T47D (cell line): ENCODE measurements at regions not wholly inside any gene's neighbourhood (a gene's known extent, or its start where the extent isn't known, plus 50 kb on each side); places are given as distances from the start of the nearest gene placed in this dataset.
"Not testable (repeated sequence)": the region's sequence is repeated elsewhere in the genome, so short reads cannot be mapped to it uniquely, and the experiment has no call there.

Source experiments
- DNase-seq, 2 experiments: peaks; one replicate each; pipeline versions ENCODE4 v3.0.0 to v3.0.0-alpha.2; 2011 to 2012; ENCODE audit warnings: low read depth in 1 of 2, low spot score in 1 of 2
- JUND ChIP-seq: IDR thresholded peaks from 2 replicates; pipeline ENCODE4 v1.6.1; 2012; ENCODE audit warnings: low read depth
- in situ Hi-C: cut with HindIII; loops from 2 replicates; pipeline ENCODE4 v1.10.0; 2016; ENCODE audit warnings: low sequenced_read_pairs, low pct_unique_long_range_greater_than_20kb

DNA sequence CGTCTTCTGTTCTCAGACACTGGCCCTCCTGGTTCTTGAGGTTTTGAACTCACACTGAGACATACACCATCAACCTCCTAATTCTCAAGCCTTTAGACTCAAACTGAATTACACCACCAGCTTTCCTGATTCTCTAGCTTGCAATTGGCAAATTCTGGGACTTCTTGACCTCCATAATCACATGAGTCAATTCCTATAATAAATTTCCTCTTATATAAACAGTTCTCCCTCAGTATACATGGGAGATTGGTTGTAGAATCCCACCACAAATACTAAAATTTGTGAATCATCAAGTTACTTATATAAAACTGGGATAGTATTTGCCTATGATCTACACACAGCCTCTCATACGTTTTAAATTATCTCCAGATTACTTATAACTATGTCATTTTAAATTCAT, 162.2 kb downstream of the DIO2 start:
- in situ Hi-C loops: no loop called here
- no peak for DNase-seq
- no peak for TF ChIP-seq JUND

DNA sequence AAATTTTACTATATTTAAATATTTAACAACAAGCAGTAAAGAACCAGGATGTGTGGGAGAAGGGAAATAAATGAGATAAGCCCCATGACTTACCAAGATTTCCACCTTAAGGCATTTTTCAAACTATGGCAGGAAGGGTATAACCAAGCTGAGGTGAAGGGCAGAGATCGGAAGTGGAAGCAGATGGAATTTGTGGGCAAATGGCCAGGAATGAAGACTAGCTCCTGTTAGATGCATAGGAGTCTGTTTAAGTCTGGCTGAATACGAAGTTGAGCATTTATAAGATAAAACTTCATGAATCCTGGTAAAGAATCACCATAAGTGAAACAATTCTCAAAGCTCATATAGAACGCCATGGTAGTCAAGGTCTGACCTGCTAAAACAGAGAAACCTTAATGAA, 163.5 kb downstream of the DIO2 start:
- no peak for TF ChIP-seq JUND
- in situ Hi-C loops: no loop called here
- DNase-seq: peak in 1 of 2 experiments; percentile 18

DNA sequence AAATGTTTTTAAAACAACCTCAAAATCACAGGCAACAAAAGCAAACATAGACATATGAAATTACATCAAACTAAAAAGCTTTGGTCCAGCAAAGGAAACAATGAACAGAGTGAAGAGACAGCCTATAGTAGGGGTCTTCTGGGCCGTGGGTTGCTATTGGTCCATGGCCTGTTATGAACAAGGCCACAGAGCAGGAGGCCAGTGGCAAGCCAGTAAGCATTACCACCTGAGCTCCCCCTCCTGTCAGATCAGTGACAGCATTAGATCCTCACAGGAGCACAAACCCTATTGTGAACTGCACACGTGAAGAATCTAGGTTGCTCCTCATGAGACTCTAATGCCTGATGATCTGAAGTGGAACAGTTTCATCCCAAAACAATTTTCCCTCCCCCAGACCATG, 174.0 kb downstream of the DIO2 start:
- no peak for TF ChIP-seq JUND
- in situ Hi-C loops: no loop called here
- DNase-seq: peak in 1 of 2 experiments; percentile 13

DNA sequence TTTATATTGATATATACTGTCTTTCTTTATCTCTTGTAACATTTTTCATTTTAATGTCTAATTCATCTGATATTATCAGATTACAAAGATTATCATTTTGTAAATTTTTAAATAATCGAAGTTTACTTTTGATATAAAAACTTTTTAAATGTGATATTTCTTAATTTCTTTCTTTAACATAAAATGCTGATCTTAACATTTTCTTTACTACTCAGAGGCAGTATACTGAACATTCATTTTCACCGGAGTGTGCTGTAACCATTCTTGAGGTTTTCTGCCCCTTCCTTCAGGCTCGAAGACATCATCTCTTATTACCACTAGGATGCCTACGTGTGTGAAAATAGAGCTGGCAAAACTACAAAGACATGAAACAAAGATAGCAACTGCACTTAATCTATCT, 186.9 kb downstream of the DIO2 start:
- DNase-seq: no peak
- in situ Hi-C loops: no loop called here
- no peak for TF ChIP-seq JUND

DNA sequence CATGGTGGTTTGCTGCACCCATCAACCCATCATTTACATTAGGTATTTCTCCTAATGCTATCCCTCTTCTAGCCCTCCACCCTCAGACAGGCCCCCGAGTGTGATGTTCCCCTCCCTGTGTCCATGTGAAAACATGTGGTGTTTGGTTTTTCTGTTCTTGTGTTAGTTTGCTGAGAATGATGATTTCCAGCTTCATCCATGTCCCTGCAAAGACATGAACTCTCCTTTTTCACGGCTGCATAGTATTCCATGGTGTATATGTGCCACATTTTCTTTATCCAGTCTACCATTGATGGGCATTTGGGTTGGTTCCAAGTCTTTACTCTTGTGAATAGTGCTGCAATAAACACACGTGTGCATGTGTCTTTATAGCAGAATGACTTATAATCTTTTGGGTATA, 192.8 kb downstream of the DIO2 start:
- DNase-seq, in situ Hi-C loops: not testable (repeated sequence)

DNA sequence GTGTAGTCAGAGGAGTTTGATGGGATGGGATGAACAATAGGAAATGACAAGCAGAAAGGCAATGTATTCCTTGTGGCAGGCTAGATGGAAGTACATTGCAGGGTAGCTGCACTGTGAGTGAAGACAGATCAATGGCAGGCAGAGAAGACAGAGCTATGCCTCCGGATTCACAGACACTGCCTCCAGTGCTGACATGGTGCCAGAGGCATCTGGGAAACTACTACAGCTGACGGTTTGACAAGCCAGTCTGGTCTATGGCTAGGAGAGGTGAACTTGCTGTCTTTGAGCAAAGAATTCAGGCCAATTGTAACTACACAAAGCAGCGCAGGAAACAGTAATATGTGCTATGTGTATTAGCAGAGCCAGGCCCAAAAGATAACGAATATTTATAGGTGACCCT, 193.5 kb downstream of the DIO2 start:
- peak in 1 of 2 experiments; percentile 13 for DNase-seq
- no peak for TF ChIP-seq JUND
- in situ Hi-C loops: no loop called here

DNA sequence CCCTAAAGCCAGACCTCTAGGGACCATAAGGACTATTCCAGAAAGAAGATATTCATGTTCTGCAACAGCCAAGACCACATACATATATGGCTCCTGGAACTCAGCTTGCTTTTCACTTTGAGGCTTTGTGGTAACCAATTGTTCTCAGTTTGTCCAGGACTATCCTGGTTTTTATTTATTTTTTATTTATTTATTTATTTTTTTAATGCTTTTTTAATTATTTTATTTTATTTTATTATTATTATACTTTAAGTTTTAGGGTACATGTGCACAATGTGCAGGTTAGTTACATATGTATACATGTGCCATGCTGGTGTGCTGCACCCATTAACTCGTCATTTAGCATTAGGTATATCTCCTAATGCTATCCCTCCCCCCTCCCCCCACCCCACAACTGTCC, 201.1 kb downstream of the DIO2 start:
- DNase-seq, in situ Hi-C loops: not testable (repeated sequence)

DNA sequence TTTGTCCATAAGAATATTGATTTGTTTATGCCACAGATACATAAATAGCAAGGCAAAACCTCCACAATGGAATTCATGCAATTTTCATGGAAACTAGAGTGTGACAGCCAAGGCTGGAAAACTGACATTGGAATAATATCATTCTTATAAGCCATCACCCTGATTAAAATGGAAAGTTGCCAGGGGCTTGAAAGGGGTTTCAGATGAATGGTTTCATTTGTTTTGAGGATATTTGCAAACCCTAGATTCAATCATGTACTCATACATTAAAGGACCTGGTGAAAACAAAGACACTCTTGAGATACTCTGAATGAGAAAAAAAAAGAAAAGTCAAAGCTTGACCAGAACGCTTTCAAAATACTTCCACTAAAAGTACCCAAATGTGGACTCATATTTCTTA, 205.7 kb downstream of the DIO2 start:
- in situ Hi-C loops: no loop called here
- TF ChIP-seq JUND: no peak
- DNase-seq: no peak

DNA sequence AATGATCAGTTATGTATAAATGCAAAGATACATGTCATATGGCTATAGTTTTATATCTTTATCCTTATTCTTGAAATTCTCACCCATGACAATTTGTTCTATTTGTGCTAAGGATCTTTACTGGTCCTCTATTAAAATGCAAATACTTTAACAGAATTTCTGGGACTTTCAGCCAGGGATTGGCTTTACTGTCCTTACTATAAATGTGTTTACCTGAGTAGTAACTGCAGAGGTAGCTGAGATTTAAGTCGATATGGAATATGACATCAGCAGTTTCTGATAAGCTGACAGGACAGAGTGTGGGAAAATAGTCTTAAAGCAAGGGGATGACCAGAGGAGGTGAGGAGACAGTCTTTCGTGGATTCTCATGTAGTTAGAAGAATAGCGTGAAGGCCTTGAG, 206.4 kb downstream of the DIO2 start:
- no peak for DNase-seq
- in situ Hi-C loops: no loop called here

DNA sequence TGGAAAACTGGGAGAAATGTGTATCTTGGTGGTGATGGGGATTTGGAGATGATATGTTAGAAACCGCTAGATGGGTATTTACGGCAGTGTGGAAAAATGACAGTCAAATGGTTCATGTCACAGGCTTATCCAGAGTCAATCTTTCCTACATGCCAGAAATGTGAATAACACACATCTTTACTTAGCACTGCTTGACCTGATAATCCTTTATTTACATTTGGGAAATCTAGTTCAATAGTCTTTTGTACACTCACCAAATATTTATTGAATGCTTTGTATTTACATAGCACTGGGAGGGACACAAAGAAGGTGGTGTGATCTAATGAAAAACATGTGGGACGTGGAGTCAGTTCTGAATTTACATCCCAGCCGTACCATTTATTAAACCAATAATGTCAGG, 208.2 kb downstream of the DIO2 start:
- TF ChIP-seq JUND: no peak

More for the DNA sequence above, 206.4 kb downstream of the DIO2 start:
- TF ChIP-seq JUND: no peak

DNA sequence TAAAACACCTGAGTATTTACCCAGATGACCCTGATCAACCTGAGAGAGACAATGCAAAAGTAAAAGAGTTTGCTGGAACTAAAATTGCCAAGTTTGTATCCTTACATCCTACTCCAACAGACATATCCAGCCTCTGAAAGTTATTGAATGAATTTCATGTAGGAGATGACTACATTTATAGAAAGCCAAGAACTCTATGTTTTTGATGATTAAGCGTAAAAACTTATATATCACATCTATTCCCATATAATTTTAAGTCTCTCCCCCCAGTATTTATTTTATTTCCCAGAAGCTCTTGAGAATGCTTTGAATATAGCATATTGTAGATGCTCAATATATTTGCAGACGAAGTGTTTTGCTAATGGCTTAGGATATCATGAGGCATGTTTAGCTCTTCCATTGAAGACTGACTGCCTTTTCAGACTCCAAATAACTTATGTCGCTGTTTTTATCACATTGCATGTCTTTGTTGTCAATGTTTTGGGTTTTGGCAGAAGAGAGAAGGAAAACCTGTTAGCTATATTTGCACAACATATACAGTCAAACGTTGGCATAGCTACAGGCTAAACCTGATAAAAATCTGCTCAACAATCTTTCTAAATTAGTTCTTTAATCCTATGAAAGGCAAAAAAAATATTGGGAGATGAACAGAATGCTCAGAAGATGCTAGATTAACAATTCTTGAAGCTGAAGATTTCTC, 213.6 kb downstream of the DIO2 start:
- in situ Hi-C loops: no loop called here
- peak; percentile 72; the same call in 1 of the 2 replicates for TF ChIP-seq JUND
- DNase-seq: peak in 1 of 2 experiments; percentile 62

More for the DNA sequence above, 208.2 kb downstream of the DIO2 start:
- in situ Hi-C loops: no loop called here
- peak in 1 of 2 experiments; percentile 36 for DNase-seq

DNA sequence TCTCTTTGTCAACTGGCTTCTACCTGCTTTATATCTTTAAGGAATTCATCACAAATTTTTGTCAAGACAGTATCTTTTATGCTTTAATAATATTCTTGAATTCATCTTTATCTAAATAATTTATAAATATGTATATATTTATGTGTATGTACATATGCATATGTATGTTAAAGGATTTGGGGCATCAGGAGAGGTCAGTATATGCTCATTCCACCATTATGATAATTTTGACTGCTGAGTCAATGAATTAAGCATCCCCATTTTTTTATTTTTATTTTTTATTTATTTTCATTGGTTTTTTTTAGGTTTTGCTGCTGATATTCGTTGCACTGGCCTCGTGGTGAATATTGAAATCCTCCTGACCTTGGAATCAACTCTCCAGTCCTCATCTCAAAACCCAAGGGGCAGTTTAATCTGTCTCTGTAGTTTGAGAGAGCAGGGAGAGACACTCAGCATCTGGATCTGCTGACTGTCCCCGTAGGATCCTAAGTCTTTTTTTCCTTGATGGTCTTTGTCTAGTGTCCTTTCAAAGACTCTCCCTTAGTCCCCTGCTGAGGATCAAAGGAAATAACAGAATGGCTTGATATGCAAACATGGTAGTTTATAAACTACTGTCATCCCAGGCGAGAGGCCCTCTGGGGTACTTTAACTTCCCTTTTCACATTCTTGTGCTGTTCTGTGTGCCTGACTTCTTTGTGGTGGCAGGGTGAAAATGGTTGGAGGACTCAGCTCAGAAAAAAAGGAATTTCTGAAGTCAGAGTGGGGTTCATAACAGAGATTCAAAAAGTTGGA, 218.7 kb downstream of the DIO2 start:
- no peak for TF ChIP-seq JUND
- no peak for DNase-seq
- in situ Hi-C loops: no loop called here

DNA sequence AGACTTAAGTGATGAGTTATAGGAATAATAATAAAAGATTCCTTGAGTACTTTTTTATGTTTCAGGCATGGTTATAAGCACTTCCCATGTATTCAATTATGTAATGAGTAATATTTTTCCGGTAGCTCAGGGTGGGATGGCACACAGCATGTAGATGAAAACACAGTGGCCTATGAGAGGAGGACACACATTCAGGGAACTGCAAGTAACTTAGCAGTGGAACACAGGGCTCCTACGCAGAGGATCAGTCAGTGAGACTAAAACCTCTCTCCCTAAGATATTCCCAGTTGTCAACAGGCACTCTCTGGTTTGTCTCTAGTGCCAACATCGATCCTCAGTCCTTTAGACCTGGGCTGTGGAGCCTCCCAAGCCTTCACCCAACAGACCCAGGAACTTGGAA, 219.4 kb downstream of the DIO2 start:
- TF ChIP-seq JUND: no peak
- in situ Hi-C loops: no loop called here
- no peak for DNase-seq
